ENCODE measurements at regions not wholly inside any gene's neighbourhood (a gene's known extent, or its start where the extent isn't known, plus 50 kb on each side); places are given as distances from the start of the nearest gene placed in this dataset.
A peak's percentile ranks its signal among the peaks of the same experiment; 100 is the strongest.

DNA sequence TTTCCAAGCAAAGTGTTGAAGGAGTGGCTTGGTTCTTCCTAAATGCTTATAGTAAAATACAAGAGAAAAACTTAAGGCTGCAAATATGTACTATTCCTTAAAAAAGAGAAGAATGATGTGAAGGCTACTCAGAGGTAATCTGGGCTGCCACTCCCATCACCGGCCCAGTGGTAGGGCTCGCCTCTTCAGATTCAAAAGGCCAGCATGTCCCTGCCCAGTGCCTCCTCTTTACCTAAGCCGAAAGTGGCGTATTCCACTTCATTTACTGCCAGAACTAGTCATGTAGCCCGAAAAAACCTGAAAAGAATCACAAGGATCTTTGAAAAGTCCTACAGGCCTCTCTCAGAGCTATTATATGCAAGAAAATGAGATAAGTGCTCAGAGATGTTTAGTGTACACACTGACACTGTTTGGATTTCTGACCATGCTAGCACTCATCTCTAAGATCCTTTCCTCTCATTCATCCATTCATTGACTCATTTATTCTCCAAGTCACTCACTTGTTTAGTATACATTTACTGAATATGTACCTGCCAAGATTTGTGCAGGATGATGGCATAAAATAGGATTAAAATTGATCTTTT is 373.3 kb upstream of the THBS1 start:
- CTCF ChIA-PET (ENCODE audit: low intra/inter-chr PET ratio, low total read pairs) = no interaction called here
- no peaks in the 10 kb centered on the region for H3K79me2 ChIP-seq (ENCODE audit: insufficient read depth, low read length)
- TF ChIP-seq ZBTB20 (CRISPR knock-in tag; IDR thresholded peaks at IDR 0.05; ENCODE audit: borderline replicate concordance, low read depth) (no peak), SIN3B (IDR thresholded peaks at IDR 0.05; ENCODE audit: low read length) (no peak), ZNF552 (CRISPR knock-in tag; IDR thresholded peaks at IDR 0.05; ENCODE audit: borderline replicate concordance) (no peak), ZNF256 (CRISPR knock-in tag; conservative IDR thresholded peaks at IDR 0.05) (0 out of 2 replicates have a peak, but pooled peaks have one; percentile 68)
- TF ChIP-seq, protein P1, sequence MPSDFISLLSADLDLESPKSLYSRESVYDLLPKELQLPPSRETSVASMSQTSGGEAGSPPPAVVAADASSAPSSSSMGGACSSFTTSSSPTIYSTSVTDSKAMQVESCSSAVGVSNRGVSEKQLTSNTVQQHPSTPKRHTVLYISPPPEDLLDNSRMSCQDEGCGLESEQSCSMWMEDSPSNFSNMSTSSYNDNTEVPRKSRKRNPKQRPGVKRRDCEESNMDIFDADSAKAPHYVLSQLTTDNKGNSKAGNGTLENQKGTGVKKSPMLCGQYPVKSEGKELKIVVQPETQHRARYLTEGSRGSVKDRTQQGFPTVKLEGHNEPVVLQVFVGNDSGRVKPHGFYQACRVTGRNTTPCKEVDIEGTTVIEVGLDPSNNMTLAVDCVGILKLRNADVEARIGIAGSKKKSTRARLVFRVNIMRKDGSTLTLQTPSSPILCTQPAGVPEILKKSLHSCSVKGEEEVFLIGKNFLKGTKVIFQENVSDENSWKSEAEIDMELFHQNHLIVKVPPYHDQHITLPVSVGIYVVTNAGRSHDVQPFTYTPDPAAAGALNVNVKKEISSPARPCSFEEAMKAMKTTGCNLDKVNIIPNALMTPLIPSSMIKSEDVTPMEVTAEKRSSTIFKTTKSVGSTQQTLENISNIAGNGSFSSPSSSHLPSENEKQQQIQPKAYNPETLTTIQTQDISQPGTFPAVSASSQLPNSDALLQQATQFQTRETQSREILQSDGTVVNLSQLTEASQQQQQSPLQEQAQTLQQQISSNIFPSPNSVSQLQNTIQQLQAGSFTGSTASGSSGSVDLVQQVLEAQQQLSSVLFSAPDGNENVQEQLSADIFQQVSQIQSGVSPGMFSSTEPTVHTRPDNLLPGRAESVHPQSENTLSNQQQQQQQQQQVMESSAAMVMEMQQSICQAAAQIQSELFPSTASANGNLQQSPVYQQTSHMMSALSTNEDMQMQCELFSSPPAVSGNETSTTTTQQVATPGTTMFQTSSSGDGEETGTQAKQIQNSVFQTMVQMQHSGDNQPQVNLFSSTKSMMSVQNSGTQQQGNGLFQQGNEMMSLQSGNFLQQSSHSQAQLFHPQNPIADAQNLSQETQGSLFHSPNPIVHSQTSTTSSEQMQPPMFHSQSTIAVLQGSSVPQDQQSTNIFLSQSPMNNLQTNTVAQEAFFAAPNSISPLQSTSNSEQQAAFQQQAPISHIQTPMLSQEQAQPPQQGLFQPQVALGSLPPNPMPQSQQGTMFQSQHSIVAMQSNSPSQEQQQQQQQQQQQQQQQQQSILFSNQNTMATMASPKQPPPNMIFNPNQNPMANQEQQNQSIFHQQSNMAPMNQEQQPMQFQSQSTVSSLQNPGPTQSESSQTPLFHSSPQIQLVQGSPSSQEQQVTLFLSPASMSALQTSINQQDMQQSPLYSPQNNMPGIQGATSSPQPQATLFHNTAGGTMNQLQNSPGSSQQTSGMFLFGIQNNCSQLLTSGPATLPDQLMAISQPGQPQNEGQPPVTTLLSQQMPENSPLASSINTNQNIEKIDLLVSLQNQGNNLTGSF (CRISPR knock-in tag; IDR thresholded peaks at IDR 0.05) = no peak
- intact Hi-C loops (cut with micrococcal nuclease; ENCODE audit: unreplicated experiment) (no loop called here), in situ Hi-C loops (cut with HindIII; ENCODE audit: extremely low pct_ligation_motif_present, low pct_unique_long_range_greater_than_20kb) (no loop called here)
- no peaks in the 10 kb centered on the region for H4K20me1 ChIP-seq (ENCODE audit: insufficient read depth, low read length)
- H3K4me3 ChIP-seq (replicated peaks in 1 of 3; ENCODE audit: insufficient read depth in 1 of 3, low read depth in 2 of 3, low read length in 3 of 3) = no peak overlapping the region
- no peak for ATAC-seq
- POLR2A ChIA-PET = no interaction called here
- no peak overlapping the region for H2AFZ ChIP-seq (ENCODE audit: low read length)
- WGBS (ENCODE audit: low lambda C conversion rate) = 94% methylated on average over 5 of the region's 5 CpGs
- H3K36me3 ChIP-seq (replicated peaks in 1 of 2; ENCODE audit: control insufficient read depth in 1 of 2, insufficient read depth in 2 of 2, low read length in 2 of 2) = no peaks in the 10 kb centered on the region
- no peak overlapping the region for H3K9ac ChIP-seq (ENCODE audit: insufficient read depth, low read depth, low read length)
- H3K27me3 ChIP-seq (ENCODE audit: control insufficient read depth in 1 of 2, insufficient read depth in 2 of 2, low read length in 2 of 2) = no peaks in the 10 kb centered on the region
- peaks cover 36% of the 10 kb centered on the region for H3K4me1 ChIP-seq (ENCODE audit: insufficient read depth, low read length)
- no peak overlapping the region for H3K4me2 ChIP-seq (ENCODE audit: low read depth, low read length)
- no TSS peak for BruUV-seq (replicated peaks)
- no peak for FAIRE-seq
- no peak for DNase-seq (ENCODE audit: low spot score)
- H3K9me3 ChIP-seq (ENCODE audit: low read length) = peaks cover 5% of the 10 kb centered on the region; the same call in 1 of the 2 replicates
- no peak overlapping the region for H3K27ac ChIP-seq (ENCODE audit: extremely low read length, insufficient read depth, low read length)
